H1 (cell line): ENCODE measurements at regions not wholly inside any gene's neighbourhood (a gene's known extent, or its start where the extent isn't known, plus 50 kb on each side); places are given as distances from the start of the nearest gene placed in this dataset.

Source experiments
- CTCF ChIA-PET: fragments of 300-600 bp; sonication (Branson Sonifier 250); formaldehyde crosslinking; loops from one replicate; lab custom pipeline; 2021; ENCODE audit not compliant: partially characterized antibody; lab: Charles Lee
- POLR2A ChIA-PET: fragments of 300-600 bp; sonication (Branson Sonifier 250); formaldehyde crosslinking; loops from one replicate; lab custom pipeline; 2021; ENCODE audit warnings: inconsistent platforms; ENCODE audit not compliant: partially characterized antibody; lab: Charles Lee
- DNase-seq, 2 experiments: peaks; one replicate each; pipeline versions ENCODE4 v3.0.0 to v3.0.0-alpha.2; 2010 to 2022; ENCODE audit warnings: low spot score in 2 of 2, low read depth in 1 of 2, mixed read lengths in 1 of 2
- FAIRE-seq: peaks from 2 replicates; lab custom pipeline; 2011; peaks lifted over from hg19 to GRCh38; lab: Jason Lieb, UNC
- H2AFZ ChIP-seq: 2 replicates; pipeline ENCODE4 v1.8.1; 2012; ENCODE audit warnings: low read length, inconsistent platforms
- H2AK5ac ChIP-seq: 2 replicates; pipeline ENCODE4 v1.6.1; 2013; ENCODE audit warnings: low read depth, low read length
- H2BK120ac ChIP-seq: replicated peaks from 2 replicates; pipeline ENCODE3; 2013; ENCODE audit warnings: low read depth, low read length, inconsistent platforms
- H2BK12ac ChIP-seq: 2 replicates; pipeline ENCODE4 v1.6.1; 2013; ENCODE audit warnings: low read depth, low read length
- H2BK15ac ChIP-seq: 2 replicates; pipeline ENCODE4 v1.6.1; 2013; ENCODE audit warnings: low read length
- H2BK20ac ChIP-seq: 2 replicates; pipeline ENCODE4 v1.6.1; 2013; ENCODE audit warnings: low read length
- H2BK5ac ChIP-seq: 2 replicates; pipeline ENCODE4 v1.6.1; 2013; ENCODE audit warnings: low read depth, low read length
- H3K14ac ChIP-seq: 2 replicates; pipeline ENCODE4 v1.6.1; 2013; ENCODE audit warnings: inconsistent platforms; ENCODE audit not compliant: insufficient read length
- H3K18ac ChIP-seq: 2 replicates; pipeline ENCODE4 v1.6.1; 2013; ENCODE audit warnings: low read length; ENCODE audit errors: extremely low read depth
- H3K23ac ChIP-seq: 2 replicates; pipeline ENCODE4 v1.6.1; 2013; ENCODE audit warnings: inconsistent platforms; ENCODE audit not compliant: insufficient read length
- H3K23me2 ChIP-seq: 2 replicates; pipeline ENCODE4 v1.6.1; 2013; ENCODE audit warnings: low read depth, low read length
- H3K27ac ChIP-seq: 2 replicates; pipeline ENCODE4 v1.6.1; 2011; ENCODE audit warnings: low read depth, low read length, inconsistent platforms
- H3K27me3 ChIP-seq, 4 experiments: replicated peaks in 1 of 4; 1 replicate in 1 of 4; 2 replicates in 3 of 4; pipeline versions ENCODE4 v1.6.1 to v1.8.1; 2011 to 2013; ENCODE audit warnings: low read length in 3 of 4, mild to moderate bottlenecking in 3 of 4, inconsistent platforms in 2 of 4, mixed read lengths in 2 of 4, moderate library complexity in 1 of 4; ENCODE audit not compliant: control insufficient read depth in 3 of 4, insufficient read depth in 3 of 4; ENCODE audit errors: extremely low read depth in 1 of 4
- H3K36me3 ChIP-seq, 4 experiments: 2 replicates each; pipeline versions ENCODE4 v1.6.1 to v1.8.1; 2011 to 2013; ENCODE audit warnings: mild to moderate bottlenecking in 4 of 4, low read length in 3 of 4, moderate library complexity in 2 of 4, control low read depth in 1 of 4, inconsistent platforms in 1 of 4; ENCODE audit not compliant: insufficient read depth in 4 of 4, control insufficient read depth in 2 of 4
- H3K4ac ChIP-seq: replicated peaks from 2 replicates; pipeline ENCODE3; 2013; ENCODE audit warnings: low read length, low read depth, mixed read lengths, inconsistent platforms; ENCODE audit not compliant: insufficient read length
- H3K4me1 ChIP-seq, 4 experiments: replicated peaks in 1 of 4; 1 replicate in 1 of 4; 2 replicates in 3 of 4; pipeline versions ENCODE4 v1.6.1 to v1.8.1; 2011 to 2013; ENCODE audit warnings: low read length in 3 of 4, inconsistent platforms in 2 of 4, mixed read lengths in 1 of 4; ENCODE audit not compliant: insufficient read depth in 4 of 4, control insufficient read depth in 3 of 4
- H3K4me2 ChIP-seq, 2 experiments: 2 replicates each; pipeline versions ENCODE4 v1.6.1 to v1.8.1; 2011 to 2013; ENCODE audit warnings: low read depth in 2 of 2, low read length in 2 of 2, control low read depth in 1 of 2, inconsistent platforms in 1 of 2, mild to moderate bottlenecking in 1 of 2; ENCODE audit not compliant: insufficient read depth in 1 of 2
- H3K4me3 ChIP-seq, 4 experiments: fragments of 200-600, 300-600 bp in 1 of 4; sonication (generic), shearing (Covaris generic), sonication (Bioruptor Twin) in 1 of 4; 2 replicates each; pipeline versions ENCODE4 v1.5.1 to v1.8.1; 2011 to 2016; ENCODE audit warnings: low read length in 4 of 4, low read depth in 3 of 4, control low read depth in 2 of 4, inconsistent platforms in 2 of 4, mild to moderate bottlenecking in 2 of 4, mixed read lengths in 1 of 4, moderate library complexity in 1 of 4; ENCODE audit not compliant: insufficient read depth in 2 of 4; ENCODE audit errors: extremely low read depth in 1 of 4
- H3K56ac ChIP-seq: replicated peaks from 2 replicates; pipeline ENCODE3; 2013; ENCODE audit warnings: low read depth, mild to moderate bottlenecking, mixed read lengths, low read length, inconsistent platforms; ENCODE audit not compliant: insufficient read length
- H3K79me1 ChIP-seq: 2 replicates; pipeline ENCODE4 v1.6.1; 2013; ENCODE audit warnings: low read depth, low read length, control low read depth
- H3K79me2 ChIP-seq, 2 experiments: 2 replicates each; pipeline versions ENCODE4 v1.6.1 to v1.8.1; 2012 to 2013; ENCODE audit warnings: low read length in 2 of 2, mild to moderate bottlenecking in 2 of 2, inconsistent platforms in 1 of 2; ENCODE audit not compliant: insufficient read depth in 2 of 2, control insufficient read depth in 1 of 2
- H3K9ac ChIP-seq, 4 experiments: replicated peaks in 1 of 4; 1 replicate in 1 of 4; 2 replicates in 3 of 4; pipeline versions ENCODE4 v1.6.1 to v1.8.1; 2011 to 2013; ENCODE audit warnings: low read depth in 3 of 4, low read length in 3 of 4, control low read depth in 2 of 4, mild to moderate bottlenecking in 2 of 4, moderate library complexity in 2 of 4, inconsistent platforms in 1 of 4; ENCODE audit errors: extremely low read depth in 1 of 4
- H3K9me3 ChIP-seq, 2 experiments: 2 replicates each; pipeline versions ENCODE4 v1.6.1 to v1.8.1; 2012 to 2013; ENCODE audit warnings: mild to moderate bottlenecking in 2 of 2, moderate library complexity in 2 of 2, control low read depth in 1 of 2, inconsistent platforms in 1 of 2, low read depth in 1 of 2, low read length in 1 of 2, mixed read lengths in 1 of 2; ENCODE audit not compliant: insufficient read depth in 2 of 2
- H4K20me1 ChIP-seq, 2 experiments: replicated peaks in 1 of 2; 2 replicates each; pipeline versions ENCODE3 to v1.8.1; 2011 to 2013; ENCODE audit warnings: inconsistent platforms in 2 of 2, low read length in 2 of 2, mild to moderate bottlenecking in 1 of 2; ENCODE audit not compliant: insufficient read depth in 2 of 2, control insufficient read depth in 1 of 2
- H4K5ac ChIP-seq: 2 replicates; pipeline ENCODE4 v1.6.1; 2013; ENCODE audit warnings: low read length, low read depth, mixed read lengths, inconsistent platforms; ENCODE audit not compliant: insufficient read length
- H4K8ac ChIP-seq: 2 replicates; pipeline ENCODE4 v1.8.0; 2013; ENCODE audit warnings: mild to moderate bottlenecking, moderate library complexity, low read length, inconsistent platforms; ENCODE audit not compliant: insufficient read depth; ENCODE audit errors: extremely low read depth
- H4K91ac ChIP-seq: replicated peaks from 2 replicates; pipeline ENCODE3; 2013; ENCODE audit warnings: low read length, mixed read lengths, inconsistent platforms; ENCODE audit not compliant: insufficient read length
- ASH2L ChIP-seq: fragments of 200-600, 300-600 bp; sonication (generic); IDR thresholded peaks from one replicate; pipeline ENCODE4 v1.7.1; 2017; ENCODE audit warnings: low read length
- WGBS, 2 experiments: shearing (Covaris generic) in 1 of 2; methylation state at CpG; one replicate each; pipeline versions ENCODE4 v1.1.6 to v1.1.7; 2013 to 2015; ENCODE audit warnings: low lambda C conversion rate in 2 of 2, mixed read lengths in 2 of 2, inconsistent platforms in 1 of 2, low coverage in 1 of 2, missing lambda C conversion rate in 1 of 2; ENCODE audit not compliant: insufficient replicate concordance in 2 of 2, insufficient coverage in 1 of 2, insufficient read length in 1 of 2; ENCODE audit errors: extremely low coverage in 1 of 2, missing lambda C conversion rate in 1 of 2; 5-methylcytosine and 5-hydroxymethylcytosine counted together

- Histone ChIP-seq H3K4me3 (no peak overlapping the region), H3K79me1 (no peaks in the 10 kb centered on the region), H3K4me2 (no peak overlapping the region), H2AK5ac (no peak overlapping the region), H3K4ac (no peak overlapping the region), H3K14ac (no peak overlapping the region), H3K27me3 (no peaks in the 10 kb centered on the region), H2BK20ac (no peak overlapping the region), H3K79me2 (no peaks in the 10 kb centered on the region), H3K36me3 (no peaks in the 10 kb centered on the region), H4K20me1 (no peaks in the 10 kb centered on the region), H2BK15ac (no peak overlapping the region), H4K91ac (no peak overlapping the region), H2BK5ac (no peak overlapping the region), H2BK12ac (no peak overlapping the region), H3K9me3 (no peaks in the 10 kb centered on the region), H3K27ac (no peak overlapping the region), H2BK120ac (no peak overlapping the region), H3K56ac (no peak overlapping the region), H4K8ac (no peak overlapping the region), H4K5ac (no peak overlapping the region), H3K23ac (no peak overlapping the region), H2AFZ (no peak overlapping the region), H3K18ac (no peak overlapping the region), H3K23me2 (no peaks in the 10 kb centered on the region), H3K9ac (no peak overlapping the region), H3K4me1 (no peaks in the 10 kb centered on the region)
- ChIA-PET POLR2A (no interaction called here), CTCF (no interaction called here)
- FAIRE-seq (no peak), DNase-seq (no peak)
- 97% methylated on average over 7 of the region's 7 CpGs; no CpG with 5 or more reads in 1 of the 2 experiments for WGBS, 2 experiments
- no peak for TF ChIP-seq ASH2L
Observed at GRCh38 chrX:4668802-4669536, 955.5 kb upstream of the PRKX start.
